H9 (cell line): ENCODE measurements at regions not wholly inside any gene's neighbourhood (a gene's known extent, or its start where the extent isn't known, plus 50 kb on each side); places are given as distances from the start of the nearest gene placed in this dataset.

ENCODE experiments used
- DNase-seq: peaks from one replicate; pipeline ENCODE4 v3.0.0-alpha.2; 2017
- H2AFZ ChIP-seq: one replicate; pipeline ENCODE4 v1.6.1; 2013; ENCODE audit warnings: mild to moderate bottlenecking, low read length, control low read depth, moderate library complexity
- H2AK5ac ChIP-seq: 2 replicates; pipeline ENCODE4 v1.6.1; 2013; ENCODE audit warnings: low read length, control low read depth, mixed read lengths; ENCODE audit not compliant: insufficient read length
- H2BK120ac ChIP-seq: one replicate; pipeline ENCODE4 v1.6.1; 2013; ENCODE audit warnings: low read depth, mild to moderate bottlenecking, low read length, control low read depth, inconsistent platforms; ENCODE audit not compliant: poor library complexity, severe bottlenecking
- H2BK12ac ChIP-seq: 2 replicates; pipeline ENCODE4 v1.6.1; 2013; ENCODE audit warnings: low read length, control low read depth, mixed read lengths, low read depth; ENCODE audit not compliant: insufficient read length
- H2BK15ac ChIP-seq: 2 replicates; pipeline ENCODE4 v1.6.1; 2013; ENCODE audit warnings: low read depth, low read length, control low read depth
- H2BK20ac ChIP-seq: one replicate; pipeline ENCODE4 v1.6.1; 2013; ENCODE audit warnings: low read depth, mild to moderate bottlenecking, low read length, control low read depth, inconsistent platforms; ENCODE audit not compliant: poor library complexity, severe bottlenecking
- H2BK5ac ChIP-seq: 2 replicates; pipeline ENCODE4 v1.6.1; 2013; ENCODE audit warnings: low read length, control low read depth, mixed read lengths; ENCODE audit not compliant: insufficient read length
- H3K14ac ChIP-seq: 2 replicates; pipeline ENCODE4 v1.6.1; 2013; ENCODE audit warnings: low read length, control low read depth; ENCODE audit not compliant: insufficient read depth
- H3K18ac ChIP-seq: 2 replicates; pipeline ENCODE4 v1.6.1; 2013; ENCODE audit warnings: low read depth, mild to moderate bottlenecking, mixed read lengths, low read length, control low read depth; ENCODE audit not compliant: insufficient read length
- H3K23ac ChIP-seq: 2 replicates; pipeline ENCODE4 v1.6.1; 2013; ENCODE audit warnings: low read length, control low read depth, mixed read lengths, low read depth; ENCODE audit not compliant: insufficient read length
- H3K23me2 ChIP-seq: 2 replicates; pipeline ENCODE4 v1.6.1; 2013; ENCODE audit warnings: low read depth, mild to moderate bottlenecking, mixed read lengths, low read length, control low read depth; ENCODE audit not compliant: insufficient read length, poor library complexity, severe bottlenecking
- H3K27ac ChIP-seq: 2 replicates; pipeline ENCODE4 v1.5.1; 2013; ENCODE audit warnings: low read length, control low read depth, mixed read lengths, low read depth; ENCODE audit not compliant: insufficient read length
- H3K27me3 ChIP-seq: 2 replicates; pipeline ENCODE4 v1.6.1; 2013; ENCODE audit warnings: low read length, control low read depth, inconsistent platforms; ENCODE audit not compliant: insufficient read depth
- H3K4ac ChIP-seq: 2 replicates; pipeline ENCODE4 v1.6.1; 2013; ENCODE audit warnings: low read depth, mild to moderate bottlenecking, control low read depth, inconsistent platforms, low read length, moderate library complexity
- H3K4me1 ChIP-seq: 2 replicates; pipeline ENCODE4 v1.6.1; 2013; ENCODE audit warnings: low read length, control low read depth, inconsistent platforms; ENCODE audit not compliant: insufficient read depth
- H3K4me2 ChIP-seq: 2 replicates; pipeline ENCODE4 v1.6.1; 2013; ENCODE audit warnings: low read length, control low read depth, mixed read lengths; ENCODE audit not compliant: insufficient read length, insufficient read depth
- H3K56ac ChIP-seq: 2 replicates; pipeline ENCODE4 v1.6.1; 2013; ENCODE audit warnings: low read depth, mild to moderate bottlenecking, mixed read lengths, low read length, control low read depth; ENCODE audit not compliant: insufficient read length
- H3K79me1 ChIP-seq: 2 replicates; pipeline ENCODE4 v1.6.1; 2013; ENCODE audit warnings: low read depth, mild to moderate bottlenecking, moderate library complexity, low read length, control low read depth, inconsistent platforms; ENCODE audit not compliant: insufficient read depth, poor library complexity, severe bottlenecking
- H3K79me2 ChIP-seq: 2 replicates; pipeline ENCODE4 v1.6.1; 2013; ENCODE audit warnings: low read length, control low read depth, inconsistent platforms; ENCODE audit not compliant: insufficient read depth
- H3K9ac ChIP-seq: 2 replicates; pipeline ENCODE4 v1.6.1; 2013; ENCODE audit warnings: low read length, control low read depth, mixed read lengths; ENCODE audit not compliant: insufficient read length; ENCODE audit errors: extremely low read depth
- H3K9me3 ChIP-seq: one replicate; pipeline ENCODE4 v1.6.1; 2013; ENCODE audit warnings: low read depth, low read length, inconsistent platforms; ENCODE audit not compliant: control insufficient read depth
- H3T11ph ChIP-seq: one replicate; pipeline ENCODE4 v1.6.1; 2013; ENCODE audit warnings: mild to moderate bottlenecking, low read length, control low read depth, inconsistent platforms
- H4K20me1 ChIP-seq: one replicate; pipeline ENCODE4 v1.6.1; 2013; ENCODE audit not compliant: control insufficient read depth, insufficient read length, insufficient read depth
- H4K5ac ChIP-seq: 2 replicates; pipeline ENCODE4 v1.6.1; 2013; ENCODE audit warnings: low read depth, mild to moderate bottlenecking, mixed read lengths, low read length, control low read depth; ENCODE audit not compliant: insufficient read length
- H4K8ac ChIP-seq: replicated peaks from 2 replicates; pipeline ENCODE4 v1.6.1; 2013; ENCODE audit warnings: low read length, control low read depth, mixed read lengths, low read depth; ENCODE audit not compliant: insufficient read length
- H4K91ac ChIP-seq: 2 replicates; pipeline ENCODE4 v1.6.1; 2013; ENCODE audit warnings: low read depth, mild to moderate bottlenecking, moderate library complexity, mixed read lengths, low read length, control low read depth; ENCODE audit not compliant: insufficient read length
- H3K27ac Mint-ChIP-seq, 3 experiments: 2 replicates in 2 of 3; 3 replicates in 1 of 3; pipeline ENCODE4 v1.8.0; 2020 to 2021; ENCODE audit warnings: mixed read lengths in 3 of 3, mild to moderate bottlenecking in 1 of 3, moderate library complexity in 1 of 3
- H3K27me3 Mint-ChIP-seq: 2 replicates; pipeline ENCODE4 v1.8.0; 2021; ENCODE audit warnings: low read depth, mild to moderate bottlenecking, moderate library complexity, mixed read lengths
- H3K36me3 Mint-ChIP-seq, 3 experiments: 2 replicates in 2 of 3; 3 replicates in 1 of 3; pipeline ENCODE4 v1.8.0; 2020 to 2021; ENCODE audit warnings: low read depth in 3 of 3, mixed read lengths in 3 of 3; ENCODE audit not compliant: insufficient read depth in 1 of 3
- H3K4me1 Mint-ChIP-seq, 2 experiments: 2 replicates each; pipeline ENCODE4 v1.8.0; 2020; ENCODE audit warnings: mixed read lengths in 2 of 2
- H3K4me3 Mint-ChIP-seq, 2 experiments: 2 replicates in 1 of 2; 3 replicates in 1 of 2; pipeline ENCODE4 v1.8.0; 2020 to 2021; ENCODE audit warnings: mild to moderate bottlenecking in 2 of 2, mixed read lengths in 2 of 2, moderate library complexity in 1 of 2
- H3K9me3 Mint-ChIP-seq, 2 experiments: 2 replicates in 1 of 2; 3 replicates in 1 of 2; pipeline ENCODE4 v1.8.0; 2020; ENCODE audit warnings: mild to moderate bottlenecking in 2 of 2, mixed read lengths in 2 of 2, moderate library complexity in 1 of 2
- CTCF ChIP-seq: fragments of 200-600 bp; sonication (generic); conservative IDR thresholded peaks from 3 replicates; pipeline ENCODE4 v1.8.0; 2021; ENCODE audit warnings: antibody characterized with exemption, mild to moderate bottlenecking
- WGBS: extraction: QIAGEN DNeasy Blood & Tissue Kit; methylation state at CpG from one replicate; pipeline ENCODE4 v1.1.7; 2013; ENCODE audit warnings: missing lambda C conversion rate, low lambda C conversion rate, mixed read lengths; ENCODE audit not compliant: insufficient read length; ENCODE audit errors: extremely low coverage; 5-methylcytosine and 5-hydroxymethylcytosine counted together

GRCh38 chr19:29395734-29396414, 129.9 kb upstream of the VSTM2B start:
- Histone ChIP-seq H3K14ac (no peak overlapping the region), H2BK120ac (no peak overlapping the region), H2BK12ac (no peak overlapping the region), H4K91ac (no peak overlapping the region), H3K23me2 (no peaks in the 10 kb centered on the region), H3K23ac (no peak overlapping the region), H2AK5ac (no peak overlapping the region), H3K18ac (no peak overlapping the region), H3K4me1 (no peaks in the 10 kb centered on the region), H2AFZ (no peak overlapping the region), H3K27me3 (no peaks in the 10 kb centered on the region), H3K9me3 (no peaks in the 10 kb centered on the region), H3K4ac (no peak overlapping the region), H4K8ac (no peak overlapping the region), H4K5ac (no peak overlapping the region), H2BK20ac (no peak overlapping the region), H3K9ac (no peak overlapping the region), H3K79me1 (no peaks in the 10 kb centered on the region), H3T11ph (no peak overlapping the region), H3K56ac (no peak overlapping the region), H2BK5ac (no peak overlapping the region), H4K20me1 (no peaks in the 10 kb centered on the region), H3K79me2 (no peaks in the 10 kb centered on the region), H3K27ac (no peak overlapping the region), H3K4me2 (no peak overlapping the region), H2BK15ac (no peak overlapping the region)
- no peak for DNase-seq
- Mint-ChIP-seq H3K4me3 (no peak overlapping the region), H3K36me3 (peaks cover 4 to 11% (median 7%) of the 10 kb centered on the region in 3 experiments; a peak in 5 of 7 replicates), H3K27me3 (peaks cover 20% of the 10 kb centered on the region), H3K27ac (no peak overlapping the region; a peak in 1 of 7 replicates), H3K9me3 (peaks cover 11 to 12% of the 10 kb centered on the region in 2 experiments), H3K4me1 (peaks cover 31 to 39% of the 10 kb centered on the region in 2 experiments)
- no CpG with 5 or more reads among the region's 4 CpGs for WGBS
- TF ChIP-seq CTCF: no peak
